ENCODE measurements at regions not wholly inside any gene's neighbourhood (a gene's known extent, or its start where the extent isn't known, plus 50 kb on each side); places are given as distances from the start of the nearest gene placed in this dataset.

DNA sequence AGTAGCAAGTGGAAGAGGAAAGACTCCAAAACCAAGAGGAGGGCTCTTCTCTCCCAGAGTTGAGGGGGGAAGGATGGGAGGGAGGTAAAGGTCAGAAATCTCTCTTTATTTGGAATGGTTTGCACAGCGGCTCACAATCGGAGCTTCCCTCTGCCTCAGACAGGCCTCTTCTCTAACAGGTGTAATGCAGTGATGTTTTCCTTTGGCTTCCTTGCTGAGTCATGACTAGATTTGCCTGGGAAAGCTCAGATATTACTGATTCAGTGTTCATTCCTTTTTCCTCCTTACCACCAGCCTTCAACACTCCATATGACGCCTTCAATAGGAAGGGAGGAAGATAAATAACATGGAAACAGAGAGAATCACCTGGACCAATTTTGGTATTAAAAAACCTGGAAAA, 136.6 kb downstream of the RNF152 start:
- in situ Hi-C loops (cut with HindIII; ENCODE audit: low pct_unique_long_range_greater_than_20kb, low sequenced_read_pairs): no loop called here

DNA sequence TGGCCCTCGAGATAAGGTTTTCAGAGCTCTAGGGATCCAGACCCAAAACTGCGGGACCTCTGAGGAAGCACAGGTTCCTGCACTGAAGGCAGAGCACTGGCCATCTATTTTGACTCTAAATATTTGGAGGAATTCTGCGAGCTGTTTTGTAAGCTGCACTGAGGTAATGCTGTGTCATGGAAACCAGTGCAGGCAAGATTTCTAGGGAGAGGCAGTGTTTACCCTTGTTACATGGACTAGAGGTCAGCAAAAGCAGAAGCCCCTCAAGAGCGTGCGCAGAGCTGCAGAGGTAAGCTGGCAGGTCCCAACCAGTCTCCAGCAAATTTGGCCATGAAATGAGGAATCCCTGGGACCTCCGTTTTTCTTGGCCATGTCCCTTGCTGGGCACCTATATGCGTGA, 137.3 kb downstream of the RNF152 start:
- DNase-seq (ENCODE audit: low read depth): no peak
- in situ Hi-C loops (cut with HindIII; ENCODE audit: low pct_unique_long_range_greater_than_20kb, low sequenced_read_pairs): no loop called here

More for the DNA sequence above, 136.6 kb downstream of the RNF152 start:
- no peak for DNase-seq (ENCODE audit: low read depth)

DNA sequence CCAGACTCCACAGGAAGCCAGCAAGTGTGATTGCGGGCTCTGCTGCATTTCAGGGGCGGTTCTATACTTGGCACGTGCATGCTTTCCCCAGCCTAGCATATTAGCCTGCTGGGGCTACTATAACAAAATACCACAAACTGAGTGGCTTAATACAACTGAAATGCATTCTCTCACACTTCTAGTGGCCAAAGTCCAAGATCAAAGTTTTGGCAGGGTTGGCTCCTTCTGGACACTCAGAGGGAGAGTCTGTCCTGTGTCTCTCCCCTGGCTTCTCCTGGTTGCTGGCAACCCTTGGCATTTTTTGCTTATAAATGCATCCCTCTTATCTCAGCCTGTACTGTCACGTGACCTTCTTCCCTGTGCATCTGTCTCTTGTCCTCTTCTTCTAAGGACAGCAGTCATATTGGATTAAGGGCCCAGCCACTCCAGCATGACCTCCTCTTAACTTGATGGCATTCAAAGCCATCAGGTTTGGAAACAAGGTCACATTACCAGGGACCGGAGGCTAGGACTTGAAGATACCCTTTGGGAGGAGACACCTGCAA, 138.7 kb downstream of the RNF152 start:
- in situ Hi-C loops (cut with HindIII; ENCODE audit: low pct_unique_long_range_greater_than_20kb, low sequenced_read_pairs): no loop called here
- DNase-seq (ENCODE audit: low read depth): no peak

DNA sequence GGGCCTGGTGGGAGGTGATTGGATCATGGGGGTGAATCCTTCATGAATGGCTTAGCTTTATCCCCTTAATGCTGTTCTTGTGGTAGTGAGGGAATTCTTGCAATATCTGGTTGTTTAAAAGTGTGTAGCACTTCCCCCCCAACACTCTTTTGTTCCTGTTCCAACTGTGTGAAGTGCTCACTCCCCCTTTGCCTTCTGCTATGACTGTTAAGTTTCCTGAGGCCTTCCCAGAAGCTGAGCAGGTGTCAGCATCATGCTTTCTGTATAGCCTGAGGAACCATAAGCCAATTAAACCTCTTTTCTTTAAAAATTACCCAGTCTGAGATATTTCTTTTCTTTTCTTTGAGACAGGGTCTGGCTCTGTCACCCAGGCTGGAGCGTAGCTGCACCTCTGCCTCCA, 139.4 kb downstream of the RNF152 start:
- no peak for DNase-seq (ENCODE audit: low read depth)
- in situ Hi-C loops (cut with HindIII; ENCODE audit: low pct_unique_long_range_greater_than_20kb, low sequenced_read_pairs): no loop called here

DNA sequence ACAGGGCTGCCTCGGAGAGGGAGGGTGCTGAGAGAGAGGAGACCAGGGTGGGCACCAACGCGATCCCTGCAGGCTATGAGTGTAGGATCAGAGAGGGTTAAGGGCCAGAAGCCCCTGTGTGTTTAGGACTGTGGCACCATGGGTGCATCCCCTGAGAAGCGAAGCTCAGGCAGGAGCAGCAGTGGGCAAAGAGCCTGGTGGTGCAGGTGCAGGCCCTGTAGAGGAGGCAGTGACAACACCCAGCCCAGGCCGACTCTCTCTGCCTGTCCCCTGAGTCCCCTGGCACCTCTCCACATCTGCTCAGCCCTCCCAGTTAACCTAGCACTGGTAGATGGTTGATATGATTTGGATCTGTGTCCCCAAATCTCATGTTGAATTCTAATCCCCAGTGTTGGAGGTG, 139.8 kb downstream of the RNF152 start:
- DNase-seq (ENCODE audit: low read depth): no peak
- in situ Hi-C loops (cut with HindIII; ENCODE audit: low pct_unique_long_range_greater_than_20kb, low sequenced_read_pairs): no loop called here

DNA sequence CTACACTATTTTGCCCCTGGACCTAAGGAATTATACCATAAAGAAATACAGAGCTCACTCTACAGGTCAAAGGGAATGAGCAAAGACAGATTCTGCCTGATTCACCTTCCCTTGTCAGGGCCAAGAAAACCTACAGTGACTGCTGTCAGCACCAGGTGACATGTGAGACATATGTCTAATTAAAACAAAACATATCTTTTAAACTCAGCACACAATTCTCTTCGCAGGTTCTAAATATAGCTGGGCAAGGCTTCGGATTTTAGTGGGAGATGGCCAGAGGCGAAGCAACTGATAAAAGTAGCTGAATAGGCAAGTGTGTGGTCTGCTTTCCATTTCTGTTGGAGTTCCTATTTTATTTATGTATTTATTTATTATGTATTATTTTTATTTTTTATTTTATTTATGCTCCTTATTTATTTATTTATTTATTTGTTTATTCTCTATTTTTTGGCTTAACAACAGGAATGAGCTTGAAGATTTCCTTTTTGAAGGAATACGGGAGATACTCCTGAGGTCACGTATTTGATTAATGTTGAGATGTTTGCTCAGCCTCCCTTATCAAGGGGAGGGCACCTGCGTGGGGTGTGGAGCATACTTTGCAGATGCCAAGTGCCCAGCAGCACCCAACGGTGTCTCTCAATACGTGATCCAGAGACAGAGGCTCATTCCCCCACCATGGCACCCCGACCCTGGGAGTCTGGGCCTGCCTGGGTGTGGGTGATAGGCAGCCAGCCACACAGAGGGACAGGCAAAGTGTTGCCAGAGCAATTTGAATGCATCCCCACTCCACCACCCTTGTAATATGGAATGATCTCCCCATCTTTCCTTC, 141.8 kb downstream of the RNF152 start:
- in situ Hi-C loops (cut with HindIII; ENCODE audit: low pct_unique_long_range_greater_than_20kb, low sequenced_read_pairs): no loop called here
- no peak for DNase-seq (ENCODE audit: low read depth)

DNA sequence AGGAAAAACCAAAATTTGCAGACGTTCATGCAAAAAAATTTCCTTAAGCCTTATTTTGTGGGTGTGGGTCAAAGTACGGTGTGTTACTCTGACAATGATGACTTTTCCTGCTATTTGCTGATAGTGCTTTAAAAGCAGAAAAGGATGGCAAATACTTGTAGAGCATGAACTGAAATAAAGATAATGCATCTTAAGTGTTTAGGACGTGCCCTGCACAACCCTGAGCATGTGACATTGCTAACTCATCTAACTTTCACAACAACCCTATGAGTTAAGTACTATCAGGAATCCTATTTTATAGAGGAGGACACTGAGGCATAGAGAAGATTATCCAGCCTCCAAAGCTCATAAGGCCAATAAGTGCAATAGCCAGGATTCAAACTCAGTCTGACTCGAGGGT, 143.3 kb downstream of the RNF152 start:
- in situ Hi-C loops (cut with HindIII; ENCODE audit: low pct_unique_long_range_greater_than_20kb, low sequenced_read_pairs): no loop called here
- DNase-seq (ENCODE audit: low read depth): no peak

DNA sequence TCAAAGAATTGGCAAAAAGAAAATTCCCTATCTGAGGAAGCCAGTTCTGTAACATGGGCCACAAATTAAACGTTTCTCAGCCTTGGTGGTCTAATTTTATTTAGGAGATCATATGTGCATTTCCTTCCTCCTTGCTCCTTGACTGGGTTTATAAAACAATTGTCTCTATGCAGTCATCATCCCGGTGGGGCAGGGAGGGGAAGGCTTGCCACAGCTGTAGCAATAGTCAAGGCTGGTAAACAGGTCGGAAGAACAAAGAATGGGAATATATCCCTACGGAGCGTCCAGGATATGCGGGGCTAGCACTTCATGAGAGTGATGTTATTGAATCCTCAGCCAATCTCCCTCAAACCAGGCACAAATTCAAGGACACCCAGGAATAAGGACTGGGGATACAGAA, 143.8 kb downstream of the RNF152 start:
- in situ Hi-C loops (cut with HindIII; ENCODE audit: low pct_unique_long_range_greater_than_20kb, low sequenced_read_pairs): no loop called here

DNA sequence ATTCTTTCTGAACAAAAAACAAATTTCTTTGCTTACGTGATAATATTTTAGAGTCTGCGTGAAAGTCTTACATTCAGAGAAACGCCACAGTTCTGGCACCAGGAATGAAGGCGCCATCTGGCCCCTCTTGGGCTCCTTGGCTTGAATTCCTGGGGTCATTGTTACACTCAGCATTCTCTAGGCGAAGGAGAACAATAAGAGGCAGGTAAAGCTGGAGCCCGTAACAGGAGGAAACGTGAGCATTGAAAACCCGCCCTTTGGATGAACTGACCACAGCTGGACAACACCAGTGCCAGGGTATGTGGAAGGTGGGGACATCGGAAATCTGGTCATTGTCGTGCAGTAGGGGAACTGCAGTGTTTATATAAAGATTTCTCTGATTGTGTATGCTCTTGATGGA, 144.8 kb downstream of the RNF152 start:
- DNase-seq (ENCODE audit: low read depth): no peak
- in situ Hi-C loops (cut with HindIII; ENCODE audit: low pct_unique_long_range_greater_than_20kb, low sequenced_read_pairs): no loop called here

More for the DNA sequence above, 143.8 kb downstream of the RNF152 start:
- DNase-seq (ENCODE audit: low read depth): no peak

DNA sequence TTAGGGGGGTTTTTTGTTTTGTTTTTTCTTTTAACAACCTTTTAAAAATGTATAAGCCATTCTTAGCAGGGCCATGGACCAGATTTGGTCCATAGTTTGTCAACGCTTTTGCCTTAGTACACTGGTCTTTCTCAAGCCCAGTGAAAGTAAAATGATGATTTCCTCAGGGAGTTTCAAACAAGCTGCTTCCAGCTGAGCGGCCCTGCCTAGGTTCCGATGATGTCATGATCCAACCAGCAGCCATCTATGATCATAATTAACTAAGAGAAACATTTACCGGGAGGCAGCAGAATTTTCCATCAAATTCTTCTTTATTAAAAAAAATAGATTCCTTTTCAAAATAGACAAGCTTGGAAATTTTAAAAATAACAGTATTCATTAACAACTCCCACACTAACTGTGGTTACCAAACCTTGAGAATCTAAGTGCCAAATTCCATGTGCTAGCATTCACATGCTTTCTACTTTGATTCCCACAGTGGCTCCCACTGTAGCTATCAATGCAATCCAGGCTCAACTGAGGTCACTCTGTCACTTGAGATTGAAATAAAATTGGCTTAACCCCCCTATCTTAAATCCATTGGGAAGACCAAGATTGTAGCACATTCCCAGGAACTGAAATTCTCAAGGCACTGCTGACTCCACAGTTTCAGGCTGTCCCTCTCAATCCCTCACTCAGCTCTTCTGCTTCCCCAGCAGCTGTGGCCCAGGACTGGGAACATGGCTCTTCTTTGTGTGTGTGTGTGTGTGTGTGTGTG, 148.9 kb downstream of the RNF152 start:
- in situ Hi-C loops (cut with HindIII; ENCODE audit: low pct_unique_long_range_greater_than_20kb, low sequenced_read_pairs): no loop called here
- DNase-seq (ENCODE audit: low read depth): no peak

DNA sequence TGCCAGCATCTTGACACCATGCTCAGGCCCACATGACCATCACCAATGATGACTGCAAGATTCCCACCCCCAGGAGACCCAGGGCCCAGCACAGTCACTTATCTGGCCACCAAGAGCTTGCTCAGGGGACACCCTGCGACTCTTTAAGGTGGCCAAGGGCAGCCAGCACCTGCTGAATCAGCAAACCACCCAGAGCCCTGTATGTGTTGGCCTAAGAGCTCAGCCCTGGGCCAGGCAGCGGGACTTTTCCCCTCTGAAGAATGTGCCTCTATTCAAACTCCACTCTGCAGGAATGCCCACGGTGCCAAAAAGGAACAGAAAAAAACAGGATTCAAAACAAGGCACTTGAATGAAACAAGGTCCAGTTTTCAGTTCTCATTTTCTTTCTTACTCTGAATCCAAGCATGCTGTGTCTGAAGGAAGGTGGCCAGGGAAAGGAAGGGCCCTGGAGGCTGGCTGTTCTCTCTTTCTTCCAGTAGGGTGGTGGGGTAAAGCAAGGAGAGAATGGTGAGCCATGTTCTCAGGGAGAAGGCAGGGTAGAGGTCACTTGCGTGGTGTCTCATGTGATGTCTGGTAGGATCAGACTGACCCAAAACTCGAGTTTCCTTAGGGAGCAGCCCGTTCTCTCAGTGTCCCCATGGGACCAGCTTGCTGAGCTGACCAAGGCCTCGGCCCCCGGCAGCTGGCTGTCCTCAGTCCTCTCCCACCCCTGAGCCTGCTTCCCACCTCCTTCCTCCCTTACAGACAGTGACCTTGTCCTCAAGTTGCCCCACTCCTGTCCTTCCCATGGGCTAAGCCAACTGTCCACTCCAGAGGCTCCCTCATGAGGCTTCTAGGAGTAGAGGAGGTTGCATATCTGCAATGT, 150.0 kb downstream of the RNF152 start:
- in situ Hi-C loops (cut with HindIII; ENCODE audit: low pct_unique_long_range_greater_than_20kb, low sequenced_read_pairs): no loop called here

DNA sequence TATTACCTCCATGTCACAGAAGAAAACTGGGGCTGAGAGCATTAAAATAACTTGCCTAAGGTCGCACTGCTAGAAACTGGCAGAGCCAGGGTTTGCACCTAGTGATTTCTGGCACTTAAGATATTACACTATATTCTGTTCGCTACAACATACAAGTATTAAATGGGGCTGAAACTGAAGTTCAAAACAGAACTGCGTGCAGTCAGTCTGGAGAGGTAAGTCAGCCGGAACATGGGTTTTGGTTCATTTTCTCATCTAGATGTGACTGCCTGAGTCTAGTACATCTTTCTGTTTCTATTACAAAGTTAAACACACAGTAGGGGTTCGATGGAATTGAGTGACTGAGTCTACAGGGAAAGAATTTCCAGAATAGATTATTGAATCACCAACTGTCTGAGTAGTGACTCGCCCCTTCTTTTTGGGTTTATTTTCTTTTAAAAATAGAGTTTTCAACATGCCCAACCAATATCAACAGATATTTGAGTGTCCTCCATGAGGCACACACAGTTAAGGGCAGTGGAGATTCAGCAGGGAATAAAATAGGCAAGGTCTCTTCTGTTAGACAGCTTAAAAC, 150.8 kb downstream of the RNF152 start:
- in situ Hi-C loops (cut with HindIII; ENCODE audit: low pct_unique_long_range_greater_than_20kb, low sequenced_read_pairs): no loop called here
- DNase-seq (ENCODE audit: low read depth): no peak

More for the DNA sequence above, 150.0 kb downstream of the RNF152 start:
- no peak for DNase-seq (ENCODE audit: low read depth)

DNA sequence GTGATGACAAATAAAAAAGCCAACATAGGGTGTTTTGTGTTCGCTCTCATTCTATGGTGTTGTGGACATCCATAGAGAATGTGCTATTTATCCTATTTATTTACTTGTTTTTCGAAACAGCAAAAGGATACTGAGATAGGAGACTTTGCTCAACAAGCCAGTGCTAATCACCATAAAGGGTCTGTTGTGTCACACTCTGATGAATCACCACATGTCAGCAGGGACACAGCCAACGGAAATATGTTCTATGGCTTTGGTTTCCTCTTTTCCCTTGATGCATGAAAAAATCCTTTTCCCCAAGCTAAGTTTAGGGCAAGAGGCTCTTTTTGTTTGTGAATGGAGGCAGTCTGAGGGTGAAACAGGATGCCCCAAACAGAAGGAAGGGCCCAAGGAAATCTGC, 154.3 kb downstream of the RNF152 start:
- in situ Hi-C loops (cut with HindIII; ENCODE audit: low pct_unique_long_range_greater_than_20kb, low sequenced_read_pairs): no loop called here
- DNase-seq (ENCODE audit: low read depth): no peak

DNA sequence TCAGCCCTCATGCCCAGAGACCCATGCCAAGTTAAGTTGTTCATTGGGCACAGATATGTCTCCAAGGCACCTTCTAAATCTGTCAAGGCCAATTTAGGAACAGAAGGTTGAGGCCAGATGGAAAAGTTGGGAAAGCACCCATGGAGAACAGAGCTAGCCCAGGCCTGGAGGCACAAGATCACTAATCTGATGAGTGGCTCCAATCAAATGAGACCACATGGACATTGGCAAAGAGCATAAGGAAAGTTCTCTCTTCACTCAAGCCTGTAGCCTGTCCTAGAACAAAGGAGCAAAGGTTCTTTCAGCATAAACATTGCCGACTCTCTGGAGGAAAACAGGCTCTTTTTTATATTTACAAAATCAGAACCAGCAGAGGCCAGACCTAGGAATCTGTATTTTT, 154.8 kb downstream of the RNF152 start:
- in situ Hi-C loops (cut with HindIII; ENCODE audit: low pct_unique_long_range_greater_than_20kb, low sequenced_read_pairs): no loop called here
- DNase-seq (ENCODE audit: low read depth): no peak

DNA sequence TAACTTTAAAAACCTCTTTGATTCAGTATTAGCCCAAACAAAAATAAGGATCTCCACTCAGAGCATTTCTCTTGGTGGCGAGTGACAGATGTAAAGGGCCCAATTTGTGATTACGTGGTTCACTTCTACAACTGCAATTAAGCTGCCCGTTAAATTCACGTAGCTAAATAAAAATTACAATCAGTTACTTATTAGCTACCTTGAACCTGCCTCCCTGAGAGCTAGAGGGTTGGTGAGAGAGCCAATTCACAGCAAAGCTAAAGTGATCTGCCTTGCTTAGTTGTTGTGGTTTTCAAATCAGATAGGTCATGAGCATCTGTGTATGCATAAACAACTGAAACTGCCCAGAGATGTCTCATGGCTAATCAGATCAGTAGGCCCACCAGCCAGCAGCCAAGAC, 156.7 kb downstream of the RNF152 start:
- in situ Hi-C loops (cut with HindIII; ENCODE audit: low pct_unique_long_range_greater_than_20kb, low sequenced_read_pairs): no loop called here
- DNase-seq (ENCODE audit: low read depth): no peak

DNA sequence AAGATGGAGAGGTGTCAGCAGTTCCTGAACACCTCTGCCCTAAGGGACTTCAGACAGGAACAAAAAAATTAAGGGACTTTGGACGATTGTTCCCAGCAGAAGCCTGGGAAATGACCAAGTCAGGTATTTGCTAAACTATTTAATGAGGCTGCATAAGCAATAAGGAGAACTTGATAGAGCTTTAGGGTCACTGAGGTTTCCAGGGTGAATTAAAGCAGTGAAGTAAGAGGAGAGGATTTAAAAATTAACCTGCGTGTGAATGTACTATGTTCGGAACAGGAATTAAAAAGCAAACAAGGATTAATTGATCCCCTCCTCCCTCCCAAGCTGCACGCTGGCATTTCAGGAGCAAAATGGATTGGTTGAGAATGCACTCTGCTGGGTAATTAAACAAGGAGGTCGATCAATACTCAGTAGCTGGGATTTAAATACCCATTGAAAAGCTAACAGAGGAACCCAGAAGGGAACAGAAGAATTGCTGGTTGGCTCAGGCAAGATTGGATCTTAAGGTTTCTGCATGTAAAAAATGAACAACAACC, 157.2 kb downstream of the RNF152 start:
- in situ Hi-C loops (cut with HindIII; ENCODE audit: low pct_unique_long_range_greater_than_20kb, low sequenced_read_pairs): no loop called here
- no peak for DNase-seq (ENCODE audit: low read depth)

DNA sequence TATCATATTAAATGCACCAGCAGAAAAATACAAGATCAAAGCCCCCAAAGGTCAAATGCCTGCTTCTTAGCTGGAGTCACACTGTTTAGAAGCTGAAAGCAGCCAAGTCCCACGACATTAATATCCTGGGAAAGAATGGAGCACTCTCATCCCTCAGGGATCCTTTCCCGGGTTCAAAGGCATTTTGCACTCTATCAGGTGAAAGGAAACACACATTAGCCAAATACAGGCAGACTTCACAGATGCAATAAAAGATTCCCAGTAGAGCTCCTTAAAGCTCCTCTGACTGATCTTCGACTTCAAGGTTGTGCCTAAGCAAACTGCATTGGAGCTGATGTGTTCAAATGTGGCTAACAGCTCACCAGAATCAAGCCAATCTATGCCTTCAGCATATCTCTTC, 158.4 kb downstream of the RNF152 start:
- in situ Hi-C loops (cut with HindIII; ENCODE audit: low pct_unique_long_range_greater_than_20kb, low sequenced_read_pairs): no loop called here
- no peak for DNase-seq (ENCODE audit: low read depth)

DNA sequence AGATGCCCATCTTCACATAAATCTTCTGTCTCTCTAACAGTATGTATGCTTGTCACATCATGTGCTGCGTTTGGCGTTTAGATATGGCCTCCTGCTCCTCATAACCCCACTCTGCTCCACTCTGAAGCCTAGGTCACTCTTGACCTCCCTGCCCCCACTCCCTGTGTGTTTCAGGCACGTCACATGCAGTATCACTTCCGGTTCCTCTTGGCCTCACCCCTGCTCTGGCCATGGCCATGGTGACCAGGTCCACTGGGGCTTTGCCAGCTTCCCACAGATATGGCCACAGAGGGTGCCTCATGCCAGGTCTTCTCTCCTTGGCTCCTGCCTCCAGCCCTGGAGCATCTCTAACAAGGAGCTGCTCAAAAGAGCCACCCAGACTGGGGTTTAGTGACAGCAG, 160.0 kb downstream of the RNF152 start:
- in situ Hi-C loops (cut with HindIII; ENCODE audit: low pct_unique_long_range_greater_than_20kb, low sequenced_read_pairs): no loop called here
- DNase-seq (ENCODE audit: low read depth): no peak

Data from Caki2 (cell line).